ENCODE measurements at regions not wholly inside any gene's neighbourhood (a gene's known extent, or its start where the extent isn't known, plus 50 kb on each side); places are given as distances from the start of the nearest gene placed in this dataset.

GRCh38 chr2:12856934-12857601 is 140.3 kb downstream of the TRIB2 start:
- TF ChIP-seq, protein P1, sequence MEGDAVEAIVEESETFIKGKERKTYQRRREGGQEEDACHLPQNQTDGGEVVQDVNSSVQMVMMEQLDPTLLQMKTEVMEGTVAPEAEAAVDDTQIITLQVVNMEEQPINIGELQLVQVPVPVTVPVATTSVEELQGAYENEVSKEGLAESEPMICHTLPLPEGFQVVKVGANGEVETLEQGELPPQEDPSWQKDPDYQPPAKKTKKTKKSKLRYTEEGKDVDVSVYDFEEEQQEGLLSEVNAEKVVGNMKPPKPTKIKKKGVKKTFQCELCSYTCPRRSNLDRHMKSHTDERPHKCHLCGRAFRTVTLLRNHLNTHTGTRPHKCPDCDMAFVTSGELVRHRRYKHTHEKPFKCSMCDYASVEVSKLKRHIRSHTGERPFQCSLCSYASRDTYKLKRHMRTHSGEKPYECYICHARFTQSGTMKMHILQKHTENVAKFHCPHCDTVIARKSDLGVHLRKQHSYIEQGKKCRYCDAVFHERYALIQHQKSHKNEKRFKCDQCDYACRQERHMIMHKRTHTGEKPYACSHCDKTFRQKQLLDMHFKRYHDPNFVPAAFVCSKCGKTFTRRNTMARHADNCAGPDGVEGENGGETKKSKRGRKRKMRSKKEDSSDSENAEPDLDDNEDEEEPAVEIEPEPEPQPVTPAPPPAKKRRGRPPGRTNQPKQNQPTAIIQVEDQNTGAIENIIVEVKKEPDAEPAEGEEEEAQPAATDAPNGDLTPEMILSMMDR (IDR thresholded peaks at IDR 0.05; ENCODE audit: borderline replicate concordance, extremely low read depth, low read length, poor library complexity, severe bottlenecking), result no peak
- TF ChIP-seq EZH2 (IDR thresholded peaks at IDR 0.05; ENCODE audit: borderline replicate concordance, low read depth, low read length, severe bottlenecking), result no peak
